HCT116 (cell line): ENCODE measurements at regions not wholly inside any gene's neighbourhood (a gene's known extent, or its start where the extent isn't known, plus 50 kb on each side); places are given as distances from the start of the nearest gene placed in this dataset.

Experiments
- ATAC-seq: fragments of 200-7000 bp; cut with Tn5 transposase; 2 replicates; pipeline ENCODE4 v1.9.1; 2020; ENCODE audit warnings: mild to moderate bottlenecking, moderate library complexity
- BruUV-seq: library from RNA; stranded (reverse); fragments of 400-500 nt; replicated peaks from 2 replicates; lab custom pipeline; 2021; lab: Mats Ljungman, UMichigan
- CTCF ChIA-PET: fragments of 300-600 bp; sonication (Branson Sonifier 250); formaldehyde crosslinking; loops from one replicate; lab custom pipeline; 2021; ENCODE audit warnings: antibody characterized with exemption; lab: Charles Lee
- POLR2A ChIA-PET: fragments of 300-600, 350-600 bp; sonication (Branson Sonifier 250); formaldehyde crosslinking; loops from one replicate; lab custom pipeline; 2021; ENCODE audit warnings: antibody characterized with exemption; lab: Charles Lee
- RAD21 ChIA-PET, 2 experiments: fragments of 300-600 bp; sonication (Branson Sonifier 250); formaldehyde crosslinking; loops; one replicate each; lab custom pipeline; 2023; ENCODE audit warnings: low total read pairs in 2 of 2; ENCODE audit not compliant: uncharacterized antibody in 2 of 2, unreplicated experiment in 2 of 2, low non-redundant PET in 1 of 2; lab: Charles Lee
- DNase-seq: peaks from one replicate; pipeline ENCODE4 v3.0.0-alpha.2; 2010; ENCODE audit warnings: low read depth, low spot score
- H2AFZ ChIP-seq: fragments of 200-600 bp; shearing (Covaris generic), sonication (generic); 2 replicates; pipeline ENCODE4 v1.6.1; 2017; ENCODE audit warnings: low read depth, mixed run types, mixed read lengths, antibody characterized with exemption, low read length; ENCODE audit not compliant: poor library complexity, severe bottlenecking
- H3K27ac ChIP-seq: 2 replicates; pipeline ENCODE4 v1.5.1; 2012; ENCODE audit warnings: low read depth, low read length
- H3K27me3 ChIP-seq: fragments of 200-600 bp; sonication (generic); 2 replicates; pipeline ENCODE4 v1.6.1; 2016; ENCODE audit warnings: mixed run types, low read length, mixed read lengths; ENCODE audit not compliant: insufficient read depth
- H3K36me3 ChIP-seq, 2 experiments: fragments of 200-500 bp in 1 of 2; fragments of 200-600 bp in 1 of 2; sonication (Bioruptor generic) in 1 of 2; sonication (generic) in 1 of 2; 2 replicates each; pipeline versions ENCODE4 v1.5.1 to v1.6.1; 2014 to 2016; ENCODE audit warnings: low read length in 2 of 2, inconsistent platforms in 1 of 2, mixed read lengths in 1 of 2, mixed run types in 1 of 2; ENCODE audit not compliant: insufficient read depth in 2 of 2, control insufficient read depth in 1 of 2
- H3K4me1 ChIP-seq, 2 experiments: fragments of 200-600 bp in 1 of 2; sonication (generic) in 1 of 2; 2 replicates each; pipeline versions ENCODE4 v1.5.1 to v1.6.1; 2012 to 2017; ENCODE audit warnings: low read length in 2 of 2, inconsistent platforms in 1 of 2, mild to moderate bottlenecking in 1 of 2, mixed read lengths in 1 of 2, mixed run types in 1 of 2, moderate library complexity in 1 of 2; ENCODE audit not compliant: insufficient read depth in 2 of 2, control insufficient read depth in 1 of 2
- H3K4me2 ChIP-seq: fragments of 200-600 bp; sonication (generic); 2 replicates; pipeline ENCODE4 v1.6.1; 2017; ENCODE audit warnings: mixed run types, low read length, mixed read lengths
- H3K4me3 ChIP-seq, 2 experiments: fragments of 200-600 bp in 1 of 2; sonication (generic) in 1 of 2; replicated peaks in 1 of 2; 2 replicates each; pipeline ENCODE4 v1.5.1; 2011 to 2016; ENCODE audit warnings: low read length in 2 of 2, control low read depth in 1 of 2, low read depth in 1 of 2, mild to moderate bottlenecking in 1 of 2, mixed read lengths in 1 of 2, mixed run types in 1 of 2
- H3K79me2 ChIP-seq: fragments of 200-600 bp; sonication (generic); 2 replicates; pipeline ENCODE4 v1.6.1; 2017; ENCODE audit warnings: mild to moderate bottlenecking, mixed run types, low read length, moderate library complexity, mixed read lengths; ENCODE audit not compliant: insufficient read depth
- H3K9ac ChIP-seq: fragments of 200-600 bp; sonication (generic); 2 replicates; pipeline ENCODE4 v1.6.1; 2016; ENCODE audit warnings: low read length, mixed read lengths
- H3K9me2 ChIP-seq: fragments of 200-600 bp; sonication (generic), shearing (Covaris generic); 2 replicates; pipeline ENCODE4 v1.6.1; 2017; ENCODE audit warnings: mixed run types, mild to moderate bottlenecking, moderate library complexity; ENCODE audit not compliant: insufficient read depth
- H3K9me3 ChIP-seq, 2 experiments: fragments of 200-500 bp in 1 of 2; fragments of 200-600 bp in 1 of 2; sonication (Bioruptor generic) in 1 of 2; sonication (generic) in 1 of 2; 2 replicates each; pipeline ENCODE4 v1.6.1; 2014 to 2017; ENCODE audit warnings: low read length in 2 of 2, mixed read lengths in 2 of 2, inconsistent platforms in 1 of 2, low read depth in 1 of 2, mild to moderate bottlenecking in 1 of 2, mixed run types in 1 of 2, moderate library complexity in 1 of 2; ENCODE audit not compliant: control insufficient read depth in 1 of 2, insufficient read depth in 1 of 2
- H4K20me1 ChIP-seq: fragments of 200-600 bp; sonication (generic), shearing (Covaris generic); 2 replicates; pipeline ENCODE4 v1.6.1; 2017; ENCODE audit warnings: mixed run types, mild to moderate bottlenecking, moderate library complexity; ENCODE audit not compliant: insufficient read depth
- CBX3 ChIP-seq: IDR thresholded peaks from 2 replicates; pipeline ENCODE4 v1.6.1; 2012; ENCODE audit warnings: low read depth
- CEBPB ChIP-seq: IDR thresholded peaks from 2 replicates; pipeline ENCODE4 v1.6.1; 2012; ENCODE audit warnings: low read depth
- EZH2phosphoT487 ChIP-seq: fragments of 200-600 bp; IDR thresholded peaks from 2 replicates; pipeline ENCODE4 v1.6.1; 2018; ENCODE audit warnings: antibody characterized with exemption, borderline replicate concordance
- POLR2A ChIP-seq: IDR thresholded peaks from 2 replicates; pipeline ENCODE4 v1.7.0; 2011; ENCODE audit warnings: borderline replicate concordance; ENCODE audit not compliant: insufficient read depth, insufficient read length; ENCODE audit errors: extremely low read depth
- SRF ChIP-seq: IDR thresholded peaks from 2 replicates; pipeline ENCODE4 v1.6.1; 2012; ENCODE audit warnings: low read depth
- ZFX ChIP-seq: fragments of 450-650 bp; IDR thresholded peaks from 2 replicates; pipeline ENCODE4 v1.6.1; 2017
- ZNF274 ChIP-seq: fragments of 200-500 bp; sonication (Bioruptor generic); IDR thresholded peaks from 2 replicates; pipeline ENCODE4 v1.6.1; 2014; ENCODE audit warnings: mild to moderate bottlenecking, low read depth, low read length, inconsistent platforms
- intact Hi-C: fragments of 100-400 bp; cut with micrococcal nuclease; formaldehyde crosslinking; loops from 2 replicates; pipeline ENCODE4 v1.10.0; 2022
- TF ChIP-seq, protein P1 (sequence below), 3 experiments: fragments of 200-600 bp in 1 of 3; sonication (generic) in 1 of 3; IDR thresholded peaks in 2 of 3; conservative IDR thresholded peaks in 1 of 3; 2 replicates each; pipeline ENCODE4 v1.5.1; 2012 to 2017; ENCODE audit warnings: low read depth in 2 of 3, low read length in 2 of 3, antibody characterized with exemption in 1 of 3, borderline replicate concordance in 1 of 3, control low read depth in 1 of 3, mild to moderate bottlenecking in 1 of 3, mixed read lengths in 1 of 3, mixed run types in 1 of 3, moderate library complexity in 1 of 3; ENCODE audit not compliant: insufficient read depth in 1 of 3
- TF ChIP-seq, protein P2 (sequence below): IDR thresholded peaks from 2 replicates; pipeline ENCODE4 v1.6.1; 2011; ENCODE audit warnings: mild to moderate bottlenecking, low read length, moderate library complexity; ENCODE audit not compliant: insufficient replicate concordance; ENCODE audit errors: extremely low read depth

- H3K9ac ChIP-seq = no peak overlapping the region
- POLR2A ChIA-PET = no interaction called here
- H3K27me3 ChIP-seq = no peaks in the 10 kb centered on the region
- ATAC-seq = no peak
- H3K79me2 ChIP-seq = no peaks in the 10 kb centered on the region
- no peak overlapping the region for H3K4me3 ChIP-seq
- TF ChIP-seq, protein P1, sequence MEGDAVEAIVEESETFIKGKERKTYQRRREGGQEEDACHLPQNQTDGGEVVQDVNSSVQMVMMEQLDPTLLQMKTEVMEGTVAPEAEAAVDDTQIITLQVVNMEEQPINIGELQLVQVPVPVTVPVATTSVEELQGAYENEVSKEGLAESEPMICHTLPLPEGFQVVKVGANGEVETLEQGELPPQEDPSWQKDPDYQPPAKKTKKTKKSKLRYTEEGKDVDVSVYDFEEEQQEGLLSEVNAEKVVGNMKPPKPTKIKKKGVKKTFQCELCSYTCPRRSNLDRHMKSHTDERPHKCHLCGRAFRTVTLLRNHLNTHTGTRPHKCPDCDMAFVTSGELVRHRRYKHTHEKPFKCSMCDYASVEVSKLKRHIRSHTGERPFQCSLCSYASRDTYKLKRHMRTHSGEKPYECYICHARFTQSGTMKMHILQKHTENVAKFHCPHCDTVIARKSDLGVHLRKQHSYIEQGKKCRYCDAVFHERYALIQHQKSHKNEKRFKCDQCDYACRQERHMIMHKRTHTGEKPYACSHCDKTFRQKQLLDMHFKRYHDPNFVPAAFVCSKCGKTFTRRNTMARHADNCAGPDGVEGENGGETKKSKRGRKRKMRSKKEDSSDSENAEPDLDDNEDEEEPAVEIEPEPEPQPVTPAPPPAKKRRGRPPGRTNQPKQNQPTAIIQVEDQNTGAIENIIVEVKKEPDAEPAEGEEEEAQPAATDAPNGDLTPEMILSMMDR (IDR thresholded peaks at IDR 0.05 in 2 of 3, conservative IDR thresholded peaks at IDR 0.05 in 1 of 3; ENCODE audit: borderline replicate concordance in 1 of 3, insufficient read depth in 1 of 3, low read depth in 2 of 3, low read length in 2 of 3) = no peak
- no peak for TF ChIP-seq CBX3
- TF ChIP-seq ZNF274 = no peak
- no peak for TF ChIP-seq EZH2phosphoT487
- no peak for TF ChIP-seq POLR2A
- TF ChIP-seq SRF = no peak
- TF ChIP-seq, protein P2, sequence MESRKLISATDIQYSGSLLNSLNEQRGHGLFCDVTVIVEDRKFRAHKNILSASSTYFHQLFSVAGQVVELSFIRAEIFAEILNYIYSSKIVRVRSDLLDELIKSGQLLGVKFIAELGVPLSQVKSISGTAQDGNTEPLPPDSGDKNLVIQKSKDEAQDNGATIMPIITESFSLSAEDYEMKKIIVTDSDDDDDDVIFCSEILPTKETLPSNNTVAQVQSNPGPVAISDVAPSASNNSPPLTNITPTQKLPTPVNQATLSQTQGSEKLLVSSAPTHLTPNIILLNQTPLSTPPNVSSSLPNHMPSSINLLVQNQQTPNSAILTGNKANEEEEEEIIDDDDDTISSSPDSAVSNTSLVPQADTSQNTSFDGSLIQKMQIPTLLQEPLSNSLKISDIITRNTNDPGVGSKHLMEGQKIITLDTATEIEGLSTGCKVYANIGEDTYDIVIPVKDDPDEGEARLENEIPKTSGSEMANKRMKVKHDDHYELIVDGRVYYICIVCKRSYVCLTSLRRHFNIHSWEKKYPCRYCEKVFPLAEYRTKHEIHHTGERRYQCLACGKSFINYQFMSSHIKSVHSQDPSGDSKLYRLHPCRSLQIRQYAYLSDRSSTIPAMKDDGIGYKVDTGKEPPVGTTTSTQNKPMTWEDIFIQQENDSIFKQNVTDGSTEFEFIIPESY = no peak
- no peak for TF ChIP-seq ZFX
- no peak for TF ChIP-seq CEBPB
- TF ChIP-seq, all 23 proteins: peak for 0
- H3K4me2 ChIP-seq = no peak overlapping the region
- H3K9me2 ChIP-seq = no peaks in the 10 kb centered on the region
- no peaks in the 10 kb centered on the region for H3K4me1 ChIP-seq
- no peak overlapping the region for H3K27ac ChIP-seq
- no peak overlapping the region for H2AFZ ChIP-seq
- BruUV-seq = no TSS peak
- peaks cover 0 to 12% of the 10 kb centered on the region in 2 experiments; a peak in 2 of 4 replicates for H3K9me3 ChIP-seq
- ChIA-PET RAD21 (no interaction called here), CTCF (no interaction called here)
- H3K36me3 ChIP-seq = no peaks in the 10 kb centered on the region
- intact Hi-C loops = no loop called here
- no peak for DNase-seq
- no peaks in the 10 kb centered on the region for H4K20me1 ChIP-seq
Measured at GRCh38 chr11:92546603-92547002, 322.0 kb downstream of the FAT3 start.
